ENCODE measurements at regions not wholly inside any gene's neighbourhood (a gene's known extent, or its start where the extent isn't known, plus 50 kb on each side); places are given as distances from the start of the nearest gene placed in this dataset.

GRCh38 chr5:163385824-163386223, 51.6 kb upstream of the CCNG1 start:
- H3K27me3 ChIP-seq (ENCODE audit: control insufficient read depth, insufficient read depth, low read length) = no peaks in the 10 kb centered on the region
- no peaks in the 10 kb centered on the region for H3K36me3 ChIP-seq (ENCODE audit: control insufficient read depth, low read depth, low read length)
- H3K4me1 ChIP-seq (ENCODE audit: control insufficient read depth, low read depth, low read length) = no peaks in the 10 kb centered on the region
- H3K4me3 ChIP-seq (ENCODE audit: low read length) = no peak overlapping the region
- H3K9ac ChIP-seq (ENCODE audit: low read length) = no peak overlapping the region
- H3K27ac ChIP-seq (ENCODE audit: low read length) = no peak overlapping the region
- H3K9me3 ChIP-seq (ENCODE audit: control insufficient read depth, low read depth, low read length) = no peaks in the 10 kb centered on the region

- no peaks in the 10 kb centered on the region for H3K4me1 ChIP-seq (ENCODE audit: control insufficient read depth, low read depth, low read length)
- no peak overlapping the region for H3K9ac ChIP-seq (ENCODE audit: low read length)
- H3K4me3 ChIP-seq (ENCODE audit: low read length) = no peak overlapping the region
- no peaks in the 10 kb centered on the region for H3K36me3 ChIP-seq (ENCODE audit: control insufficient read depth, low read depth, low read length)
- no peak overlapping the region for H3K27ac ChIP-seq (ENCODE audit: low read length)
- H3K9me3 ChIP-seq (ENCODE audit: control insufficient read depth, low read depth, low read length) = no peaks in the 10 kb centered on the region
- no peaks in the 10 kb centered on the region for H3K27me3 ChIP-seq (ENCODE audit: control insufficient read depth, insufficient read depth, low read length)
Measured at GRCh38 chr5:163386352-163386751, 51.0 kb upstream of the CCNG1 start.

DNA sequence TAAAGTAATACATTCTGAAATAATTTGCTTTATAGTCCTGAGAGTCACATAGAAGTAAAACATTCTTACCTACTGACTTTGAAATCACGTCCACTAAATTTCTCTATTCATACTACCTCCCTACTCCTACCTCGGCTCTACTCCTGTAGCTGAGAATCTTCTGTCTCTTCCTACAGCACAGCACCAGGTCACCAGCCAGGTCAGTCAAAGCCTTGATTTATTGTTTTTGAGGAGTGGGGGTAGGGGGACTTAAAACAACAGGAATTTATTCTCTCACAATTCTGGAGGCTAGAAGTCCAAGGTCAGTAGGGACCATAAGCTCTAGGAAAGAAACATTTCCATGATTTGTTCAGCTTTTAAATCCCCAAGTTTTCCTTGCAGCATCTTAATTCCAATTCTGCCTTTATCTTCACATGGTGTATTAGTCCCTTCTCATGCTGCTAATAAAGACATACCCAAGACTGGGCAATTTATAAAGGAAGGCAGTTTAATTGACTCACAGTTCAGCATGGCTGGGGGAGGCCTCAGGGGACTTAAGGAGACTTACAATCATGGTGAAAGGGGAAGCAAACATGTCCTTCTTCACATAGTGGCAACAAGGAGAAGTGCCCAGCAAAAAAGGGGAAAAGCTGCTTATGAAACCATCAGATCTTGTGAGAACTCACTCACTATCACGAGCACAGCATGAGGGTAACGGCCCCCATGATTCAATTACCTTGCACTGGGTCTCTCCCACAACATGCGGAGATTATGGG, 49.6 kb upstream of the CCNG1 start:
- no peak overlapping the region for H3K9ac ChIP-seq (ENCODE audit: low read length)
- H3K27me3 ChIP-seq (ENCODE audit: control insufficient read depth, insufficient read depth, low read length) = no peaks in the 10 kb centered on the region
- no peaks in the 10 kb centered on the region for H3K4me1 ChIP-seq (ENCODE audit: control insufficient read depth, low read depth, low read length)
- H3K36me3 ChIP-seq (ENCODE audit: control insufficient read depth, low read depth, low read length) = no peaks in the 10 kb centered on the region
- no peak overlapping the region for H3K4me3 ChIP-seq (ENCODE audit: low read length)
- H3K27ac ChIP-seq (ENCODE audit: low read length) = no peak overlapping the region
- H3K9me3 ChIP-seq (ENCODE audit: control insufficient read depth, low read depth, low read length) = no peaks in the 10 kb centered on the region

All from iPS-18a (cell line).